Endothelial cell of umbilical vein (primary cell): ENCODE measurements at regions not wholly inside any gene's neighbourhood (a gene's known extent, or its start where the extent isn't known, plus 50 kb on each side); places are given as distances from the start of the nearest gene placed in this dataset.

Experiments used
- MYC ChIP-seq: IDR thresholded peaks from one replicate; pipeline ENCODE4 v1.6.1; 2011; ENCODE audit warnings: mild to moderate bottlenecking, low read depth, low read length
- POLR2A ChIP-seq: IDR thresholded peaks from 2 replicates; pipeline ENCODE4 v1.6.1; 2012; ENCODE audit warnings: low read depth, mild to moderate bottlenecking, control low read depth, low read length
- POLR2AphosphoS5 ChIP-seq: IDR thresholded peaks from 2 replicates; pipeline ENCODE4 v1.6.1; 2012; ENCODE audit warnings: low read depth, mild to moderate bottlenecking, control low read depth, low read length, moderate library complexity; ENCODE audit not compliant: insufficient read depth
- TF ChIP-seq, protein P1 (sequence below), 2 donors: IDR thresholded peaks; 1 replicate in 1 of 2; 2 replicates in 1 of 2; pipeline ENCODE4 v1.5.1; 2011; ENCODE audit warnings: low read length in 2 of 2, mild to moderate bottlenecking in 2 of 2, moderate library complexity in 2 of 2, control low read depth in 1 of 2, inconsistent platforms in 1 of 2, low read depth in 1 of 2; ENCODE audit not compliant: insufficient read depth in 1 of 2; ENCODE audit errors: extremely low read depth in 1 of 2
- TF ChIP-seq, protein P2 (sequence below): IDR thresholded peaks from 2 replicates; pipeline ENCODE4 v1.6.1; 2011; ENCODE audit not compliant: insufficient read depth, insufficient read length

DNA sequence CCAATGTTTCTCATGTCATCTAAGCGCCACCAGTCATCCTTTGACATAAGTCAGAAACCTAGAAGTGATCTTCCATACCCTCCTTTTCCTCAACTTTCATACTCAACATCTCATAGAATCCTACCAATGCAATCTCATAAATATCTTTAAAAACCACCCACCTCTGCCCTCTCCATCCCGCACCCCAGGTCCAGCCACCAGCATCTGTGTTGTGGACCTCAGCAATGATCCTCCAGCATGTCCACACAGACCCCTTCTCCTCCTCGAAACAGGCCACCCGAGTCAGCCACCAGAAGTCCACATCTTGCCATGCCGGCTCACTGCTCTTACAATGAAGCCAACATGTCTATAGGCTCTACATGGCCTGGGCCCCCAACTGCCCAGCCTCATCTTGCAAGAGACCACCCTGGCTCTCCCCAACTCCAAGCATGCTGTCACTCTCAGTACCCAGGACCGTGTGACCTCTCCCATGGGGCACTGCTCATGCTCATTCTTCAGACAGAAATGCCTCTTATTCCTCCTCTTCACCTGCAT lies 636.7 kb upstream of the ID2 start:
- TF ChIP-seq, protein P1, sequence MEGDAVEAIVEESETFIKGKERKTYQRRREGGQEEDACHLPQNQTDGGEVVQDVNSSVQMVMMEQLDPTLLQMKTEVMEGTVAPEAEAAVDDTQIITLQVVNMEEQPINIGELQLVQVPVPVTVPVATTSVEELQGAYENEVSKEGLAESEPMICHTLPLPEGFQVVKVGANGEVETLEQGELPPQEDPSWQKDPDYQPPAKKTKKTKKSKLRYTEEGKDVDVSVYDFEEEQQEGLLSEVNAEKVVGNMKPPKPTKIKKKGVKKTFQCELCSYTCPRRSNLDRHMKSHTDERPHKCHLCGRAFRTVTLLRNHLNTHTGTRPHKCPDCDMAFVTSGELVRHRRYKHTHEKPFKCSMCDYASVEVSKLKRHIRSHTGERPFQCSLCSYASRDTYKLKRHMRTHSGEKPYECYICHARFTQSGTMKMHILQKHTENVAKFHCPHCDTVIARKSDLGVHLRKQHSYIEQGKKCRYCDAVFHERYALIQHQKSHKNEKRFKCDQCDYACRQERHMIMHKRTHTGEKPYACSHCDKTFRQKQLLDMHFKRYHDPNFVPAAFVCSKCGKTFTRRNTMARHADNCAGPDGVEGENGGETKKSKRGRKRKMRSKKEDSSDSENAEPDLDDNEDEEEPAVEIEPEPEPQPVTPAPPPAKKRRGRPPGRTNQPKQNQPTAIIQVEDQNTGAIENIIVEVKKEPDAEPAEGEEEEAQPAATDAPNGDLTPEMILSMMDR (IDR thresholded peaks at IDR 0.05; ENCODE audit: extremely low read depth in 1 of 2, insufficient read depth in 1 of 2, low read depth in 1 of 2, low read length in 2 of 2), result no peak
- TF ChIP-seq POLR2AphosphoS5 (no peak), POLR2A (no peak), MYC (no peak)
- TF ChIP-seq, protein P2, sequence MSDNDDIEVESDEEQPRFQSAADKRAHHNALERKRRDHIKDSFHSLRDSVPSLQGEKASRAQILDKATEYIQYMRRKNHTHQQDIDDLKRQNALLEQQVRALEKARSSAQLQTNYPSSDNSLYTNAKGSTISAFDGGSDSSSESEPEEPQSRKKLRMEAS, result no peak
